H1 (cell line): ENCODE measurements at regions not wholly inside any gene's neighbourhood (a gene's known extent, or its start where the extent isn't known, plus 50 kb on each side); places are given as distances from the start of the nearest gene placed in this dataset.

Source experiments
- SP2 ChIP-seq: IDR thresholded peaks from 2 replicates; pipeline ENCODE4 v1.6.1; 2012; ENCODE audit warnings: mild to moderate bottlenecking, low read length, inconsistent platforms
- TF ChIP-seq, protein P1 (sequence below): IDR thresholded peaks from 2 replicates; pipeline ENCODE4 v1.6.1; 2012; ENCODE audit warnings: inconsistent platforms

DNA sequence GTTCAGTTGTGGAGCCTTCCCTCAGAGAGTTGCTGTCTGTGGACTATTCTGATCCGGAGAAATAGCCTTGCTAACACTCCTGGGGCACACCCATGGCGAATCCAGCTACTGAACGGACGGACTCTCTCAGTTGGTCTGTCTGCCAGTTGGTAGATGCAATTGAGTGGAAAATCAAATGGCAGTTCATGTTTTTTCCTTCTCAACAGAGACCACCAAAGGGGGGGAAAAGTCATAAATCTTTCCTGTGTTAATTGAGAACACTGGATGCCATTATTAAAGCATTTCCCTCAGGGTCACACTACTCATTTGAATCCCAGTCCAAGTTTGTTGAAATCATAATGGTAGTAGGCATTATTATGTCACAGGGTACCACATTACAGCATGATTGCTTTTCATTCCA, 354.3 kb upstream of the FAR2 start:
- no peak for TF ChIP-seq SP2
- TF ChIP-seq, protein P1, sequence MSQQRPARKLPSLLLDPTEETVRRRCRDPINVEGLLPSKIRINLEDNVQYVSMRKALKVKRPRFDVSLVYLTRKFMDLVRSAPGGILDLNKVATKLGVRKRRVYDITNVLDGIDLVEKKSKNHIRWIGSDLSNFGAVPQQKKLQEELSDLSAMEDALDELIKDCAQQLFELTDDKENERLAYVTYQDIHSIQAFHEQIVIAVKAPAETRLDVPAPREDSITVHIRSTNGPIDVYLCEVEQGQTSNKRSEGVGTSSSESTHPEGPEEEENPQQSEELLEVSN: no peak
